GM18519 (cell line): ENCODE measurements at regions not wholly inside any gene's neighbourhood (a gene's known extent, or its start where the extent isn't known, plus 50 kb on each side); places are given as distances from the start of the nearest gene placed in this dataset.

Experiments used
- ATAC-seq: cut with Tn5 transposase; IDR thresholded peaks from one replicate; pipeline ENCODE4 v1.9.1; 2021; ENCODE audit warnings: mild to moderate bottlenecking, moderate library complexity; ENCODE audit not compliant: unreplicated experiment, low FRiP score

- ATAC-seq: no peak
These were observed 633.6 kb downstream of the BCL11B start for GRCh38 chr14:98638366-98638765.

DNA sequence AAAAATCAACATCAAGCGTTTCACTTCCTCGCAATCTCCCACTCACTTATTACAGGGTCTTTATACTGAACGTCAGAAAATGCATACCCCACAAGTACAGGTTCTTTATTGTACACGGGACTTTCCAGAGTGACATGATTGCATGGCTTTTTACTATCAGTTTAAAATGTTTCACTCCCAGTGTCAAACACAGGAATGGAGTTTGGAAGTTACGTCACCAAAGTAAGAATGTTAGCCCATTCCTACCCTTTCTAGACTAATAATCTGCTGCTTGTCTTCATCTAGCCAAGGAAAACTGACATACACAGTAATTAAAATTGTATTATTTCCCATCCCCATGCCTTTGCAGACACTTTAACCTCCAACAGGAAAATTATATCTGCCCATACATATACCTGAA, 624.2 kb downstream of the BCL11B start:
- ATAC-seq: no peak

- ATAC-seq: no peak
These were observed 621.0 kb downstream of the BCL11B start for GRCh38 chr14:98651037-98651436.

DNA sequence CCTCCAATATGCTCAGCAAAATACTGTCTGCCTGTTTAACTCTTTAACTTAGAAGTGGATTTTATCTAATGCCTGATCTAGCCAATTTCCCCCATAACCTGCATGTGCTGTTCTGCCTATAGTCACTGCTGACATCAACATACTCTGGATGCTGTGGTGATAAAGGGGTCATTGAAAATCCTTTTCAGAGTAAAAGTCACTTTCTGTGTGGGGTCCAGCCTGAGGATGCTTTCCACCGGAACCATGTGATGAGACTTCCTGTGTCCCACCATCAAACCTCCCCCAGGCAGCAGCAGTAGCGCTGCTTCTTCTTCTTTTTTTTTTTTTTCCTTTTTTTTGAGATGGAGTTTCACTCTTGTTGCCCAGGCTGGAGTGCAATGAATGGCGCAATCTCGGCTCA, 607.0 kb downstream of the BCL11B start:
- no peak for ATAC-seq

DNA sequence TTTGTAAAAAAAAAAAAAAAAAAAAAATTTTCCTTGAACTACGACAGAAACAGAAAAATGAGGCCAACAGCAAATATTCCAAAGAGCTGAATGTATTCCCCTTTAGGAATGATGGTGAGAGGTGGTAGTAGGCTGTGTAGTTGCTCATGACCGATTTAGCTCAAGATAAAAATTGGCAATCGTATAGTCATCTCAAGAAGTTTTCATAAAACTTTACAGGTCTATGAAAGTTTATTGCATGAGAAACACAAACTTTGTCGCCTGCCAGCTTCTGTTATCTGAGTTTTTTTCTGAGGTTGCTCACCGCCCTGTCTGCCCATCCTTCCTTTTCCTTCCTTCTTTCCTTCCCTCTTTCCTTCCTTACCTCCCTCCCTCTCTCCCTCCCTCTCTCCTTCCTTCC, 605.5 kb downstream of the BCL11B start:
- no peak for ATAC-seq

- no peak for ATAC-seq
These were observed 590.0 kb downstream of the BCL11B start for GRCh38 chr14:98682033-98682432.

DNA sequence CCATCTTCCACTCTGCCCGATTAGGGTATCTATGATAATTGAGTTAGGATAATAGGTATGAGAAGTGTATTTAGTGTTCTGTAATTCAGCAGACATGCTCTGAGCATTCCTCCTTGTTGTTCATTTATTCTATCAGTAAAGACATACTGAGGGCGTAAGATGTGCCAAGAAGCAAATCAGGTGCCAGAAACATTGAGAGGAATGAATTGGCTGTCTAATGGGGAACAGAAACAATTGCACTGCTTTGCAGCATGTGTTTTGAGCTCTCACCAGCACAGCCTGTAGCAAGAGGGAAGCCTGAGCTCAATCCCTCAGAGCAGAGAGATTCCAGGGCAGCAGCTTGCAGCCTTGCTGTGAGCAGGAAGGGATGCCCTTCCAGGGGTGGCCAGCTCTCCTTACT, 589.3 kb downstream of the BCL11B start:
- ATAC-seq: no peak

GRCh38 chr14:98684468-98684867, 587.5 kb downstream of the BCL11B start:
- no peak for ATAC-seq

GRCh38 chr14:98685725-98686124, 586.3 kb downstream of the BCL11B start:
- no peak for ATAC-seq

- no peak for ATAC-seq
These were observed 583.6 kb downstream of the BCL11B start for GRCh38 chr14:98688446-98688845.

DNA sequence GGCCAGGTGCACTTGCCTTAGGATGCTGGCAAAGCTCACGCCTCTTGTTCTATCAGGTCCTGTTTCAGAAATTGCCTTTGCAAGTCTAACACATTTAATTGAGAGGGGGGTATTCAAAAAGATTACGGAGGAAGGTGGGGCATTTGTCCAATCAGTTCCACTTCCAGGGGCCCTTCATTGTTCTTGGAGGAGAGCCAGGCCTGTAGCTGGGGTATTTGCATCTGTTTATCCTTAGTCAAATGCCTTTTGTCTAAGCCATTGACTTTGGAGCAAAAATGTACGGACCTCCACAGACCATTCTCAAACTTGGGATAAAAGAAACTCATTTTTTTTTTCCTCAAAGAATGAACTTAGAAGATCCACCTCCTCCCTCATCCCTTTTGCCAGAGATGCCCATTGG, 582.0 kb downstream of the BCL11B start:
- no peak for ATAC-seq

DNA sequence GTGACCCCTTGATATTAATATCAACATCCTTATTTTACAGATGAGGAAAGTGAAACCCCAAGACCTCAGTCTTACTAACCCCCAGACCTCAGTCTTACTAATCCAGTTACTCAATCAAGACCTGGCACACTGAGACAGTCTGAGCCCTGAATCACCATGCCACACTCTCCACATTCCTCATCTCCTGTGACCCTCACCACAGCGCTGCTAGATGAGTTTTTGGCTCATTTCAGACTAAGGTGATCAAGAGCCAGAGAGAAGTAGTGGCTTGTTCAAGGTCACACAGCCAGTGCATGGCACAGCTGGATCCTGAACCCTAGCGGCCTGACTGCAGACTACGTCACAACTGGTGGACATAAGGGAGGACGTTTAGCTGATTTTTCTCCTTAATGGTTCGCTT, 579.2 kb downstream of the BCL11B start:
- ATAC-seq: no peak

GRCh38 chr14:98694541-98694940, 577.5 kb downstream of the BCL11B start:
- no peak for ATAC-seq

GRCh38 chr14:98695809-98696208, 576.2 kb downstream of the BCL11B start:
- ATAC-seq: no peak

GRCh38 chr14:98698341-98698740, 573.7 kb downstream of the BCL11B start:
- no peak for ATAC-seq

- no peak for ATAC-seq
These were observed 571.2 kb downstream of the BCL11B start for GRCh38 chr14:98700748-98701147.

GRCh38 chr14:98701377-98701776, 570.6 kb downstream of the BCL11B start:
- ATAC-seq: no peak

GRCh38 chr14:98704441-98704840, 567.6 kb downstream of the BCL11B start:
- ATAC-seq: no peak

DNA sequence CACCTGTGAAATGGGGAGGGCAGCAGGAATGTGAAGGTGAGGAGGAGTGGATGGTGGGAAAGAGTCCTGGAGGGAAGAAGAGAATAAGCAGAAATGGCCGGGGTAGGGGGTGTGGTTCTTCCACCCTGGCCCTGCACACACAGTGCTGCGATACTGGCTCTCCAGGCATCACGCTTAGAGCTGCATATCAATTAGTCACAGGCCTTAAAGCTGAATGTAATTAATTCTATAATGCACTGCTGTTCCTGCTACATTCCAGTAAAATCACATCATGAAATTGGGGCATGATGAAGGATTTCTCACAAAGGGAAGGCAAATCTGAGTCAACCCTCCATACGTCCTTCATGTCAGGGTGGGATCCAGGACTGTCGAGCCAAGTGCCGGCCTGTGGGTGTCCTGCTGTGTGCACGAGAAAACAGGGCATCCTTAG, 566.1 kb downstream of the BCL11B start:
- no peak for ATAC-seq

DNA sequence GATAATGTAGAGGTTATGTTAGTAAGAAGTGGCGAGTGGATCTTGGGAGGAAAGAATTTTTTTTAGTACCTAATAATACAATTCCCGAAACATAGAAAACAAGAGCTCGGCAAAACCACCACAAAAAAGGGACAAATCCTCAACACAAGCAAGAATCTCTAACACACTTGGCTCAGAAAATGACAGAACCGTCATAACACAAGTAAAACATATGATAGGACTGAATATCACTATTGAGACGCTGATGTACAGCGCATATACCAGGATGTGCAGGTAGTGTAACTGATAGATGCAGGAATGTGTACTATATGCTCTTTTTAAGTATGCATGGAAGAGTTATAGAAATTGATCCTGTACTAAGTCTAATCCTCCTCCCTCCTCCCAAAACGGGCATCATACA, 564.5 kb downstream of the BCL11B start:
- no peak for ATAC-seq

DNA sequence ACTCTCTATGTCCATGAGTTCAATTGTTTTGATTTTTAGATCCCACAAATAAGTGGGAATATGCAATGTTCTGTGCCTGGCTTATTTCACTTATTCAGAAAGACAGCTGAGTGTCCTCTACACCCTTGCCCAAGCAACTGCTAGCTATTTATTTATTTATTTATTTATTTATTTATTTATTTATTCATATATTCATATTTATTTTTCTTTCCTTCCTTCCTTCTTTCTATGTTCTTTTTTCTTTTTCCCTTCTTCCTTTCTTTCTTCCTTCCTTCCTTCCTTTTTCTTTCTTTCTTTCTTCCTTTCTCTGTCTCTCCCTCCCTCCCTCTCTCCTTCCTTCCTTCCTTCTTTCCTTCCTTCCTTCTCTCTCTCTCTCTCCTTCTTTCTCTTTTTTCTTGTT, 563.4 kb downstream of the BCL11B start:
- ATAC-seq: no peak

DNA sequence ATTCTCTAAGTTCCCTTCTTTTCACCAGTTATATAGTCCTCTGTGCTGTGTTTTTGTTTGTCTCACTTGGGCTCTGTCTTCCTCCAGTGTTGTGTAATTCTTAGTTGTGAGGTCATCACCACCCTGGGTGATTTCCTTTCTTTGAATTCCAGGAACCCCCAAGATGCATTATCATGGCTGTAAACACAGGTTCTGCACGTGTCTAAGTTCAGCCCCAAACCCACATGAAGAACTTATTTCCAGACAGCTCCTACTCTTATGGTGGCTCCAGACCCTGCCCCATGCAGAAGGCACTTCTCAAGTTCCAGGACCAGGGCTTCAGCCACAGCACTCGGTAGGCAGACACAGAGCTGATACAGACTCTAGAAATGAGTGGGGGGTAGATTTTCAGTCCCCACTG, 560.5 kb downstream of the BCL11B start:
- no peak for ATAC-seq

DNA sequence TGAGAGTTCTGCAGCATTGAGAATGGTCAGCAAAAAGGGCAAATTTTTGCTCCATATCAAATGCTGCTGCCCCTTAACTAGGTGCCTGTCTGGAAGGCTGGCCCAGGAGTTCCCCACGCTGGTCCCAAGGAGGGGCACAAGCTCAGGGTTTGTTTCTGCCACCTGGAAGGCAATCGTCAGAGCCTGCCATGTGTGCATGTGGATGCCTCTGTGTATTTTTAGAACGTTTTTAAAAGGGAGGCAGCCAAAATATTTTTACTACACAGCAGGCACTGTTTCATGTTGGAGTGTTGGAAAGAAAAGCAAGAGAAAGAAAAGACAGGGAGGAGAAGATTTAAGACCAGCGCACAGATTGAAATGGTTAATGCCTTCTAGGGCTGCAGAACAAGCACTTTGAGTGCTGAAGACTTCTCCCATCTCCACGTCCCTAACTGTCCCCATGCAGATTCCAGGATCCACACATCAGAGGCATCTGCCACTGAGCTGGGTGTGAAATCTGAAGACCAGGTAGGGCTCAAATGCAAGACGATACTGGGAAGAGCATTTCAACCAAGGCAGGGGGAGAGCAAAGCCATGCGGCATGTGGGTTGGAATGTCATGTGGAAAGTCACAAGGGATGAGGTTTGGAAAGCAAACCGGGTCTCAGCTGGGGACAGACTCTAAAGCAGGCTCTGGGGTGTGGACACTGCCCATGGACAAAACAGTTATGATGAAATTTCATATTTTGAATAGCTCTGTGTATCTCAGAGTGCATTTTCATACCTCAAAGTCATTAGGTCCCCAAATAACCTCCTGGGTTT, 557.2 kb downstream of the BCL11B start:
- no peak for ATAC-seq
